Left ventricle myocardium inferior (tissue), 1 donor: ENCODE measurements at regions not wholly inside any gene's neighbourhood (a gene's known extent, or its start where the extent isn't known, plus 50 kb on each side); places are given as distances from the start of the nearest gene placed in this dataset.
"Not testable (repeated sequence)": the region's sequence is repeated elsewhere in the genome, so short reads cannot be mapped to it uniquely, and the experiment has no call there.

Source experiments
- DNase-seq: peaks from one replicate; pipeline ENCODE4 v3.0.0-alpha.2; 2020
- H3K27ac ChIP-seq: fragments of 200-600 bp; replicated peaks from 2 replicates; pipeline ENCODE4 v1.8.0; 2021
- H3K27me3 ChIP-seq: fragments of 200-600 bp; 2 replicates; pipeline ENCODE4 v1.8.0; 2021; ENCODE audit warnings: low read depth
- H3K36me3 ChIP-seq: fragments of 200-600 bp; 2 replicates; pipeline ENCODE4 v1.8.0; 2021
- H3K4me1 ChIP-seq: fragments of 200-600 bp; 2 replicates; pipeline ENCODE4 v1.8.0; 2021
- H3K4me3 ChIP-seq: fragments of 200-600 bp; 2 replicates; pipeline ENCODE4 v1.8.0; 2021; ENCODE audit warnings: mild to moderate bottlenecking, moderate library complexity
- H3K9me3 ChIP-seq: fragments of 200-600 bp; replicated peaks from 2 replicates; pipeline ENCODE4 v1.8.0; 2021
- CTCF ChIP-seq: fragments of 200-600 bp; IDR thresholded peaks from 2 replicates; pipeline ENCODE4 v1.8.0; 2021; ENCODE audit warnings: antibody characterized with exemption, mild to moderate bottlenecking, borderline replicate concordance
- intact Hi-C: fragments of 100-400 bp; cut with micrococcal nuclease; formaldehyde crosslinking; loops from one replicate; pipeline ENCODE4 v1.11.0; 2022
- donor health status: DM: no; HTN: yes; CAD: no; lungs with severe emphysema.

- TF ChIP-seq CTCF: no peak
- Histone ChIP-seq H3K27ac (no peak overlapping the region), H3K9me3 (peaks cover 49% of the 10 kb centered on the region), H3K27me3 (no peaks in the 10 kb centered on the region), H3K4me1 (no peaks in the 10 kb centered on the region), H3K36me3 (no peaks in the 10 kb centered on the region), H3K4me3 (no peak overlapping the region)
- intact Hi-C loops: no loop called here
- no peak for DNase-seq
Observed at GRCh38 chr5:147140558-147140957, 94.3 kb upstream of the STK32A start.

GRCh38 chr5:147141580-147141979, 93.2 kb upstream of the STK32A start:
- H3K27ac ChIP-seq, H3K4me3 ChIP-seq, DNase-seq, H3K36me3 ChIP-seq, H3K4me1 ChIP-seq, H3K27me3 ChIP-seq, intact Hi-C loops: not testable (repeated sequence)
- peaks cover 39% of the 10 kb centered on the region for H3K9me3 ChIP-seq

GRCh38 chr5:147143215-147143614, 91.6 kb upstream of the STK32A start:
- Histone ChIP-seq H3K9me3 (peaks cover 24% of the 10 kb centered on the region), H3K4me1 (no peaks in the 10 kb centered on the region), H3K27ac (no peak overlapping the region), H3K4me3 (no peak overlapping the region), H3K36me3 (no peaks in the 10 kb centered on the region), H3K27me3 (no peaks in the 10 kb centered on the region)
- no peak for TF ChIP-seq CTCF
- no peak for DNase-seq
- intact Hi-C loops: no loop called here

GRCh38 chr5:147145328-147145727, 89.5 kb upstream of the STK32A start:
- Histone ChIP-seq H3K27me3 (no peaks in the 10 kb centered on the region), H3K9me3 (peaks cover 2% of the 10 kb centered on the region), H3K4me3 (no peak overlapping the region), H3K27ac (no peak overlapping the region), H3K4me1 (no peaks in the 10 kb centered on the region), H3K36me3 (no peaks in the 10 kb centered on the region)
- intact Hi-C loops: no loop called here
- TF ChIP-seq CTCF: no peak
- DNase-seq: no peak

- Histone ChIP-seq H3K27ac (no peak overlapping the region), H3K4me3 (no peak overlapping the region), H3K27me3 (no peaks in the 10 kb centered on the region), H3K4me1 (no peaks in the 10 kb centered on the region), H3K36me3 (no peaks in the 10 kb centered on the region), H3K9me3 (no peaks in the 10 kb centered on the region)
- no peak for DNase-seq
- intact Hi-C loops: no loop called here
- TF ChIP-seq CTCF: no peak
Observed at GRCh38 chr5:147148715-147149114, 86.1 kb upstream of the STK32A start.

- intact Hi-C loops: no loop called here
- no peak for TF ChIP-seq CTCF
Observed at GRCh38 chr5:147152086-147152485, 82.7 kb upstream of the STK32A start.

More at GRCh38 chr5:147152086-147152485, 82.7 kb upstream of the STK32A start:
- no peak overlapping the region for H3K27ac ChIP-seq
- no peak overlapping the region for H3K4me3 ChIP-seq
- H3K27me3 ChIP-seq: peaks cover 4% of the 10 kb centered on the region
- no peak for DNase-seq
- no peaks in the 10 kb centered on the region for H3K36me3 ChIP-seq
- H3K4me1 ChIP-seq: no peaks in the 10 kb centered on the region
- H3K9me3 ChIP-seq: no peaks in the 10 kb centered on the region
